ENCODE measurements at regions not wholly inside any gene's neighbourhood (a gene's known extent, or its start where the extent isn't known, plus 50 kb on each side); places are given as distances from the start of the nearest gene placed in this dataset.

- TF ChIP-seq CTCF (IDR thresholded peaks at IDR 0.05; ENCODE audit: low read depth, low read length, missing input control) (no peak), YY1 (IDR thresholded peaks at IDR 0.05) (no peak)
Observed at GRCh38 chr5:115686738-115687074, 60.9 kb upstream of the TMED7 start.
